GM18520 (cell line): ENCODE measurements at regions not wholly inside any gene's neighbourhood (a gene's known extent, or its start where the extent isn't known, plus 50 kb on each side); places are given as distances from the start of the nearest gene placed in this dataset.
"Not testable (repeated sequence)": the region's sequence is repeated elsewhere in the genome, so short reads cannot be mapped to it uniquely, and the experiment has no call there.

Experiments
- ATAC-seq: cut with Tn5 transposase; IDR thresholded peaks from one replicate; pipeline ENCODE4 v1.9.1; 2021; ENCODE audit not compliant: unreplicated experiment

DNA sequence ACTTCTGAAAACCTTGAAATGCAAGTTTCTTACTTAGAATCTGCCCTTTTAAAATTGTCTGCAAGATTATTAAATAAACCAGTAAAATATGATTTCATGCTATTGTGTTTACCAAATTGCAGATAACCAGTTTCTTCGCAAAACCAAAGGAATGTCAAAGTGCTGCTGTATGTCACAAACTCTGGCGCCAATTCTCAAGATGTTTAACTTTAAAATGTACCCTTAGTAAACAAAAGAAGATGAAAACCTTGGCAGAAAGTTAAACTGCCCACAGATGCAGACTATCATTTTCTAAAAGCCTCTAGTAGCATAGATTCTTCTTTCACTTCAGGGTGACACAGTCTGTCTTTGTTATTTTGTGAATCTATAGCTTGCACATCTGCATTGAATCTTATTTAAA, 189.2 kb downstream of the SLITRK6 start:
- no peak for ATAC-seq

DNA sequence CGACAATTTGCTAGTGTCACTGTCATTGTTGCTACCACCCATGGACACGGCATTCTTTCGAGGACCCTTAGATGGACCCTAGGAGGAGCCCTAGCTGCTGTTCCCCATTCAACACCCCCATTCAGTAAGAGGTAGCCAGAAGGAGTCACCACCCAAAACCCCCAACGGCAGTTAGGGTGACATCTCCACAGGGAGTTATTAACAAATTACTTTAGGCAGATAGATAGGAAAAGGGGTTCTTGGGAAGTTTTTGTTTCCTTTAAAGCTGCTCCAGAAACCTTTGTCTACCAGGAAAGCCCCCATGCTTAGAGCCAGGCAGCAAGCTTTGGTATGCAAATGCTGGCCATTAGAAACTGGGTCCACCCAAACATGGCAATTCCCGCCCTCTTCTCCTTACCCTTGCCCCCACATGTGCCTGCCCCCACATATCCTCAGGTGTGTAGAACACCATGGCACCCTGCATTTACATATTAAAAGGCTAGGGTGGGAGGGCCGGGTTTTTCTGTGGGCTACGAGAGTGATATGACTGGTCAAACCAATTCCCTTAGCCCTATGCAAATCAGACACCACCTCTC, 190.9 kb downstream of the SLITRK6 start:
- no peak for ATAC-seq

DNA sequence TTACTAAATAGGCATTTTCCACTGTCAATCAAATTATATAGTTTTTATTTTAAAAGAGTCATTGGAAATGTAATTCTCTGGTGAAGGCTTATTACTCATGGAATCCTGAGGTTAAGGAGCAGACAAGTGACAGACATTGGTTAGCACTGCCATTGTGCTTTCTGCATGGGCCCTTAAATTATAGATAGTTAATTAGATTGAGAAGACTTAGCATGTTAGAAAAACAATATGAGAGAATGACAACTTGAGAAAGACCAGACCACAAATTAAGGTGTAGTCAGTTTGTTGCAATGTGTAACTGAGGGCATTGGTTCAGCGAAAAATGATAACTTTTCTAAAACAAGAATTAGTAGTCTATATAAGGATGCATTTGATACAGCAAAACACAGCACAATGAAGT, 195.5 kb downstream of the SLITRK6 start:
- no peak for ATAC-seq

DNA sequence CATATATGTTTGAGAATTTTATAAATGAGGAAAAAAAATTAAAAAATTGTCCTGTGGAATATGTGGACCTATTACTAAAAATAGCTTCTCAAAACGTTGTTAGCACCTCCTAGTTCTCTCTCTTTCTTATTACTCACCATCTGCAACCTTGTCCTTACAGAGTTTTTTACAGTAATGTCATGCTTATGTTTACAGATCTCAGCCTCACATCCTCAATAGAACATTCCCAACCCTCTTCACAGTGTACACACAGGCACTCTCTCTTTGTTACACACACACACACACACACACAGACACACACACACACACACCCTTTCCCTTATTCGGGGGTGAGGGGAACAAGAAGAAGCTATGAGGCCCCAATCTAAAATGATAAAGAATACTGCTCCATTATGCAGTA, 197.7 kb downstream of the SLITRK6 start:
- no peak for ATAC-seq

DNA sequence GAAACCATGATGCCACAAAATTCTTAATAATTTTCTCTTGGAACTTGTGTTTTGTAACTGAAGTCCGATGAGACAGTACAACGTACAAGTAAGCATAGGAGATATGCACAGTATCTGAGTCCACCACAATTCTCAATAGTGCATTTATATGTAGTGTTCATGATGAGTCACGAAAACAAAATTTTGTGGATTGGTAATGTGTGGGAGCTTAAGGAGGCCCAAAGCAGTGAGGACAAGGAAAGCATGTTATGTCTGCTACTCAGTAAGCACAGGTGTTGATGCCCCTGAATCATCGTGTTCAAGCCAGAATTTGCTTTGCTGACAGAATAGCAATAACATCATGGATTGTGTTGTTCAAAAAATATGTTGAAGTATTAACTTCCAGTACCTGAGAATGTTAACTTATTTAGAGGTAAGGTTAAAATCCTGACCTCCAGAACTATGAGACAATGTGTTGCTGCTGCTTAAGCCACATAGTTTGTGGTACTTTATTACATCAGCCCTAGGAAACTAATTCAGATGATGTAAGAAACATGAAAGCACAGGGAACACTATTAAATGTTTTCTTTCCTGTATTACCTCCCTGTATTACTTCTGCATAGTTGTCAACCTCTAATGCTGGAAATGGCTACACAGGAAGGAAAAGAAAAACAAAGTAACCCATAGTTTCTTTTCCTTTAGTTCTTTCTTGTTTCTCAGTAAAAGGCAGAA, 201.3 kb downstream of the SLITRK6 start:
- ATAC-seq = no peak

DNA sequence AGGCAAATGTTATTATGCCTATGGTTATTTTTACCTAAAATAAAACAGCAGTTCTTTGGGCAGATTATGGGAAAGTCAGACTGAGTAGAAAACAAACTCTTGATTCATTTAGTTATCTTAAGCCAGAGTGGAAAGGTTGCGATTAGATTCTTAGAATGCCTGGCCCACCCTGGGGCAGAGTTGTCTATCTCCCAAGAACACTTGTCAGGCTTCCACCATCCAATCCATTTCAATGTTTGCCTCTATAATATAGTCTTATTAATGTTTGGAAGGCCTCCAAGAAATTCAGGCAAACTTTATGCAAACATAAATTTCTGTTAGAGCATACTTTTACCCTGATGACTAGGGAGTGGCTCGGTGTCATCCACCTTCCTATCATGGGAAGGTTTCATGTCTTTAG, 207.0 kb downstream of the SLITRK6 start:
- ATAC-seq = no peak

DNA sequence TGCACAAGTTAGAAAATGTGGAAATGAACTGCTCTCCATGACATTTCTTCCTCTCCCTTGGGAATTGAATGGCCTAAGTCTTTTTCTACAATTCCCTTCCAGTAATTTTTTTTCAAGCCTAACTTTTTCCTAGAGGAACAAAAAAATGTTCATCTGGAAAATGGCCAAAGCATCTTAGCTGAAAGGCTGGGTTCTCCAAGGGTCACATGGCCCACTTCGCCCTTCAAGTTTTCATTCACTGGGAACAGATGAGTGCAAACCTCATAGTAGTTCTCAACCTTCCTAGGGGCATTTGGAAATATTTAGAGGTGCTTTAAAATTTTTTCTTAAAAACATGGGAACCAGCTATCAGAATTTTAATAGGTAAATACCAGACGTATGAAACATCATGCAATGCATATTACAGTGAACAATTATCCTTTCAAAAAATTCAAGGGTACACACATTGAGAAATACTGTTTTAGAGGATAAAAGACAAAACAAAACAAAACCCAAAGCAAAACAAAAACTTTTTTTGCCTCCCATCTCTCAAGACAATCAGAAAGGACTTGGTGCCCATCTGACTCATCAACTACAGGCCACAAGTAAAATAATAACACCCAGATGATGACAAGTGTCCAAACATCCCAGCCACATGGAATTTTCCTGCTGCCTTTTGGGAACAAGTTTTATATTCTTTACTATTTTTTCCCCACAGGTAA, 208.8 kb downstream of the SLITRK6 start:
- ATAC-seq = no peak

DNA sequence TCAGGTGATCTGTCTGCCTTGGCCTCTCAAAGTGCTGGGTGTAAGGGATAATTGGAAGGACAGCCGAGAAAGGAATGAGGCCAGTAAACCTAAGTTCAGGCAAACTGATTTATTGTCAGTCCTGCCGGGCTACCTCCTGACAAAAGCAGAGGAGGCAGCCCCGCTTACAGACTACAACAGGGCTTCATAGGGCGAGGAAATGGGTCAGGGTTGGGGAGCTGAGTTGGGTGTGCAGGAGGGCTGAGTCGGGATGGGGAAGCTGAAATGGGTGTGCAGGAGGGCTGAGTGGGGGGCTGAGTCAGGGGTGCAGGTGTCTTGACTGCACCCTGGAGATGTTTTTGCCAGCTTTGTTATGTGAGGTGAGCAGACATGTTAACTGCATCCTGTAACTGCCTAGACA, 210.2 kb downstream of the SLITRK6 start:
- no peak for ATAC-seq

DNA sequence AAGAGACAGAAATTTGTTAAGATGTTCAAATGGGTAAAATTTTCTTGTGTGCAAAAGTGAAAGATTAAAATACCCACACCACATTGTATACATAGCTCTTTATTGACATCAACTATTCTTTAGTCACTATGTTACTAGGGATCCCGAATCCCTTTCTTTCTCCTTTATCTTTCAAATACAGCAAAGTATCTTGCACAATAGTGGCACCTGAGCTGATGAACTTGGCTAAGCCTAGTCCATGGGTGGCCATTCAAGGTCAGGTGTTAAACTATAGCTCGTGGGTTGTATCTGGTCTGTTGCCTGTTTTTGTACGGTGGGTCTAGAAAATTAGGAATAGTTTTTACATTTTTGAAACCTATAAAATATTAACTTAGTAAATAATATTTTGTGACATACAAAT, 210.9 kb downstream of the SLITRK6 start:
- no peak for ATAC-seq

DNA sequence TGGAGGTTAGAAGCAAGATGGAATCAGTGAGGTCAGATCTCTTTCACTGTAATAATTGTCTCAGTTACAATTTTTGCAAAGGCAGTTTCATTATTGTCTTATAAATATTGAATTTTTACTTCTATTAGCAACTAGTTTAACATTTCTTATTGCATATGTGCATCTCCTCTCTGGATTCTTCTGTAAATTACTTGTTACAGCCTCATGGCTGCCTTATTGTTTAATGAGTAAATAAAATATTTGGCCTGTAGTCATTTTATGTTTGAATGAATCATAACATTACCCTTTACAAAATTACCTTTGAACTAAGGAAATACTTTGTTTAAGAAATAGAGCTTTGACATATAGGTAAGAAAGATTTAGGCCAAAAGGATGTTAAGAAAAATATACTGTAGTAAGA, 212.4 kb downstream of the SLITRK6 start:
- no peak for ATAC-seq

DNA sequence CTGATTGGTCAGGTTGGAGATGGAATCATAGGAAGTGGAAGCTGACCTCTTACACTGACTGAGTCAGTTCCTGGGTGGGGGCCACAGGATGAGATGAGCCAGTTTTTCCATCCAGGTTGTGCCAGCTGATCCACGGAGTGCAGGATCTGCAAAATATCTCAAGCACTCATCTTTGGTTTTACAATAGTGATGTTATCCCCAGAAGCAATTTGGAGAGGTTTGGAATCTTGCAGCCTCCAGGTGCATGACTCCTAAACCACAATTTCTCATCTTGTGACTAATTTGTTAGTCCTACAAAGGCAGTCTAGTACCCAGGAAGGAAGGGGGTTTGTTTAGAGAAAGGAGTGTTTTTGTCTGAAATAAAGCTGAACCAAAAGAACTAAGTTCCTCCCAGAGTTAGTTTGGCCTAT, 212.8 kb downstream of the SLITRK6 start:
- no peak for ATAC-seq

DNA sequence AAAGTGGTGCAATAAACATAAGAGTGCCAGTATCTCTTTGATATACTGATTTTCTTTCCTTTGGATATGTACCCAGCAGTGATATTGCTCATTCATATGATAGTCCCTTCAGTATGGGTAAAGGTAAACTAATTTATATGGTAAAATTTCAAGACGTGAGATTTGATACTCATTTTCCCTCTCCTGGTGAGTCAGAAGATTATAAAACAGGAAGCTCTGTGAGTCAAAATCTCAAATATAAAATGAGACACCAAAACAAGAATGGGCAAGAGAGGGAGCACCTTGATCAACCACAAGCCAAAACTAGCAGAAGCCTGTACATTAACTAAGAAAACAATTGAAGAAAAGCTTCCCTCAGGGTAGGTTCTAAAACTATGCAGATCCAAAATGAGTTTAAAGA, 216.3 kb downstream of the SLITRK6 start:
- no peak for ATAC-seq

DNA sequence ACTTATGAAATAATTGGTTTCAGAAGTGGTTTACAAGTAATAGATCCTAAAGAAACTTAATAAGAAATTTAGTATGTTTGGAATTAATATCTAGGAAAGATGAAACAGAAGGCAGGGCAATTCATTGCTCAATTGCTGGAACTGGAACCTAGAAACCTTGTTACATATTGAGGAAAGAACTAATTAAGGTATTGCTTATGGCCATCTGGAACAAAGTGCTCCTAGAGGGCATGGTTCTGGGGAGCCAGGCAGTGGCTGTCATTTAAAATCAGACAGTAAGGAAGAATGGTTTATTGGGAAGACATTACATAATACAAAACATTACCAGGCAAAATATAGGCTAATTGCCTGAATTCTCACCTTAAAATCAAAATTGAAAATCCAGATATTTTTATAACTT, 224.1 kb downstream of the SLITRK6 start:
- no peak for ATAC-seq

DNA sequence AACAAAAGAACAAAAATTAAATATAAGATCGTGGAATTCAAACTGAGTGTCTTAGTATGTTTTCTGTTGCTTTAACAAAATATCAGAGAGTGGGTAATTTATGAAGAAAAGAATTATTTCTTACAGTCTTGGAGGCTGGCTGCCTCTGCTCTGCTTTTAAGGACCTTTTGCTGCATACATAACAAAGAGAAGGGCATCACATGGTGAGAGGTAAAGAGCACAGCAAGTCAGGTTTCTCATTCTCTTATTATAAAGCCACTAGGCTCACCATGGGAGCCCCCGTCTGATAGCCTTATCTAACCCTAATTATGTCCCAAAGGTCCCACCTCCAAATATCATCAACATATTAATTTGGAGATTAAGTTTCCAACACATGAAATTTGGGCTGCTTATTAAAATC, 231.3 kb downstream of the SLITRK6 start:
- ATAC-seq = no peak

DNA sequence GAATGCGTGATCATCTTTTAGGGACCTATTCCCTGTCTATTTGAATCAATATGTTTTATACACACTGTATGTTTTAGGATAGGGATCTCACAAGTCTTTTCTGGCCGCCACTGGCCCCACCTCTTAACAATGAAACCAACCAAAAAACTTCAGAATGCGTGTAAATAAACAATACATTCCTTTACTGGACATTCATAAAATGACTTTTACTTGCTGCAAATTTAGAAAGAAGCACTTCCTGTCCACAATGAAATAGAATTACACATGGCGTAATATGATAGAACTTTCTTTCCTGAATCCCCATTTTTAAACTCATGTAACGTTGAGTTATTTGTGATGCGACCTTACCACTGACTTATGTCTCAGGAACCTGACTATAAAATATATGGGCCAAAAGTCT, 233.6 kb downstream of the SLITRK6 start:
- ATAC-seq = no peak

DNA sequence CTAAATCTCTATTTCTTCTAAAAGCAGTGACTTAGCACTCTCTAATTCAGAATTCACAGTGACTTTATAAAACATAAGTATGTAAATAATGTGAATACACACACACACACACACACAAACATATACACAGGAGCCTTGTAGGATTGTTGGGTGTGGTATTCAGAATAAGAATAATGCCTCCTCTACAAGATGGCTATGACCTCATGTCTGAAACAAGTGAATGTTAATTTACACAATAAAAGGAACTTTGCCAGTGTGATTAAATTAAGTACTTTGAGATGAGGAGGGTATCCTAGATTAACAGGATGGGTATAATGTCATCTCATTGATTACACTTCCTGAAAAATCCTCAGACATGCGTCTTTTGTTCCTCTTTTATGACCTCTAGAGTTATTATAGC, 234.6 kb downstream of the SLITRK6 start:
- no peak for ATAC-seq

DNA sequence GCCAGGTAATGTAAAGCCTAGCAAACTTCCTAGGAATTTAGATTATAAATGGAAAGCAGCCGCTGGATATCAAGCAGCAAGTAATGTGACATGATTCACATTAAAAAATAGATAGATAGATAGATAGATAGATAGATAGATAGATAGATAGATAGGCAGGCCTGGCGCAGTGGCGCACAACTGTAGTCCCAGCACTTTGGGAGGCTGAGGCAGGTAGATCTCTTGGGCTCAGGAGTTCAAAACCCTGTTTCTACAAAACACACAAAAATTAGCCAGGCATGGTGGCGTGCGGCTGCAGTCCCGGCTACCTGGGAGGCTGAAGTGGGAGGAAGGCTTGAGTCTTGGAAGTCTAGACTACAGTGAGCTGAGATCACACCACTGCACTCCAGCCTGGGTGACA, 236.9 kb downstream of the SLITRK6 start:
- no peak for ATAC-seq

DNA sequence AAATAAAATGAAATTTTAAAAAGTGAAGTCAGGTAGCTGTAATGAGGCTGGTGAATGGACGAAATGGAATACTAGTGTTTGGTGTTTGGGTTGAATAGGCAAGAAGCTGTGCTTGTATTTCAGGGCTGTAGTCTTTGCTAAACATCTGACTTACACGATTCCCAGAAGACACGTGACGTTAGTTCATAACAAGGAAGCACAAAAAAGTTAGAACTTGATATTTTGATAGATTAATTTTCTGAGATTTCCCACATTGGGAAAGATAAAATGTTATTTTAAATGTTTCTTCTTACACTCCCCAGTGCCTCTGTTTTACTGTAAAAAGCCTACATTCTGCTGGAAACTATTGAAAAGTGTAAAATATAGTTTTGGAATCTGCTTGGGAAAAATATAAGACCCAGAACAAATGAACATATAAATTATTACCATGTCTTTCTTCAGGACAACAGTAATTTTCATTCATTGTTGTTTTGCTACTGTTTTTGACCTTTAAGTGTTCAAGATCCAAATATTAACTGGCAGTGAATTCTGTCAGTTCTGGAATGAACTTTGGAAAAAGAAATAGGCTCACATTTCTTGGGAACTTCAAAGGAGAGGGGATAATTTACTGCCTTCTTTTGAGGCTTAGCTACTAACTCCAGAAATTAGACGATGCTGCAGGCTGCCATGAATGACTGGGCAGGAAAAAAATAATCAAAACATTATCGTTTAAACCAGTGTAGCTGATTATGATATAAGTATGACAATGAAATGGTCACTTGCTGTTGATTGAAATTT, 241.3 kb downstream of the SLITRK6 start:
- ATAC-seq = no peak

DNA sequence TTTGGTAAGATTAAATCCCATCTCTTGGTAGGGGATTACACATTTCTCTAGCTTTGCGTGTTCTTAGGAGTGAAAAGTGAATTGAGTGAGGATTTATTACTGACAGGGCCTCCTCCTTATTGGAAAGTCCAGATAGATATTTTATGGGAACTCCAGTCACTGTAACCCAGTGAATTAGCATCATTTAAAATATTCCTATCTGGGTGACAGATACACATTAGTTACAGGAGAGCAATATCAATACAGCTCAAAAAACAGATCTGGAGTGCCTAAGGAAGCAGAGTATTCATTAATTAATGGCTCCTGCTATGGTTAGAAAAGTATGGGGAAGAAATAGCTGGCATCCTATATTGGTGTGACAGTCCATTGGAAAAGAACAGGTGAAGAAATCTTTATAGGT, 248.2 kb downstream of the SLITRK6 start:
- no peak for ATAC-seq

DNA sequence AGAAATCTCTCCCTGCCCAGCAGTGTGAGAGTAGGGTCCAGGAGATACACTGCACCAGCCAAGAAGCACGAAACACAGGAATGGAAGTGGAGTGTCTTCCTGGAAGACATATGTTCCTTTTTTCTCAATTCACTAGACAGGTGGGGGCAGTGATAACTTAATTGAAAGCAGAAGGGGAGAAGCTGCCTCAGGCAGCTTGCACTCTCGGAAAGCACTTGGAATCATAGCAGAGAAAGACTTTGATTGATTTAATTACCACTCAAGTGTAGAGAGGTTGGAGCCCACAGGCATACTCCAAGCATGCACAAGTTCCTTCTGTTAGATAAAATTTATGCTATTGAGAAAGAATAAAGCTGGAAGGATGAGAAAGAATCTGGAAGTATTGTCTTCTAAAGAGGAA, 249.4 kb downstream of the SLITRK6 start:
- no peak for ATAC-seq

DNA sequence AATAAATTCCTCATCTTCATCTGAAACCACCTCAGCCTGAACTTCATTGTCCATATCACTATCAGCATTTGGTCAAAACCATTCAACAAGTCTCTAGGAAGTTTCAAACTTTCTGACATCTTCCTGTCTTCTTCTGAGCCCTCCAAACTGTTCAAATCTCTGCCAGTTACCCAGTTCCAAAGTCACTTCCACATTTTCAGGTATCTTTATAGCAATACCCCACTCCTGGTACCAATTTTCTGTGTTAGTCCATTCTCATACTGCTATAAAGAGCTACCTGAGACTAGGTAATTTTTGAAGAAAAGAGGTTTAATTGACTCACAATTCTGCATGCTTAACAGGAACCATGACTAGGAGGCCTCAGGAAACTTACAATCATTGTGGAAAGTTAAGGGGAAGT, 250.4 kb downstream of the SLITRK6 start:
- ATAC-seq = not testable (repeated sequence)

DNA sequence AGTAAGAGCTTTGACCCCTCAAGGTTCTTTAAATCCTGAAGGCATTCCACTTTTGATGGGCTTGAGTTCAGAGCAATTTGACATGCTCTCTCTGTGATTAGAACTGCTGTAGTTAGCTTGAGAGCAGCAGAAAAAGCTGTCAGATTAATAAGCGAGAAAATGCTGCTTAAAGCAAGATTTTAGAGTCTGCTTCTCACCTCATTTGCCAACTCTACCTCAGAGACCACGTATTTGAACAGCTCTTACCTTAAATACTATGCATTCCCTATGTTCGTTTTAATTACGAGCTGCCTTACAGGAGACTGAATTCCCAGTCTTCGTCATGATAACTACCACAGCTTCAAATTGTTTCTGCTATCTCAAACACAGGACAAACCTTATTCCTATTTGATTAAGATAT, 253.4 kb downstream of the SLITRK6 start:
- ATAC-seq = no peak
